IMR-90 (cell line): ENCODE measurements at regions not wholly inside any gene's neighbourhood (a gene's known extent, or its start where the extent isn't known, plus 50 kb on each side); places are given as distances from the start of the nearest gene placed in this dataset.

Experiments
- ATAC-seq: fragments of 200-7000 bp; cut with Tn5 transposase; 2 replicates; pipeline ENCODE4 v1.9.1; 2020; ENCODE audit warnings: low read depth, mild to moderate bottlenecking, moderate library complexity
- BruUV-seq: library from RNA; stranded (reverse); fragments of 400-500 nt; replicated peaks from 2 replicates; lab custom pipeline; 2021; lab: Mats Ljungman, UMichigan
- CTCF ChIA-PET: fragments of 300-600 bp; formaldehyde crosslinking; extraction: SDS; loops from one replicate; lab custom pipeline; 2021; ENCODE audit warnings: antibody characterized with exemption; lab: Yijun Ruan, JAX
- POLR2A ChIA-PET: fragments of 300-600 bp; sonication (Branson Sonifier 250); formaldehyde crosslinking; loops from one replicate; lab custom pipeline; 2022; ENCODE audit warnings: antibody characterized with exemption; ENCODE audit not compliant: unreplicated experiment; lab: Charles Lee
- DNase-seq: peaks from one replicate; pipeline ENCODE4 v3.0.0; 2013
- H2AFZ ChIP-seq: replicated peaks from 2 replicates; pipeline ENCODE3; 2013; ENCODE audit warnings: low read length, mild to moderate bottlenecking; ENCODE audit not compliant: poor library complexity
- H2AK5ac ChIP-seq: 2 replicates; pipeline ENCODE4 v1.6.1; 2013; ENCODE audit warnings: low read depth, low read length, inconsistent platforms
- H2AK9ac ChIP-seq: replicated peaks from 2 replicates; pipeline ENCODE3; 2013; ENCODE audit warnings: mild to moderate bottlenecking, low read depth, low read length, moderate library complexity; ENCODE audit not compliant: poor library complexity
- H2BK120ac ChIP-seq: 2 replicates; pipeline ENCODE4 v1.6.1; 2013; ENCODE audit warnings: low read depth, low read length, inconsistent platforms
- H2BK15ac ChIP-seq: 3 replicates; pipeline ENCODE4 v1.6.1; 2013; ENCODE audit warnings: low read depth, low read length, inconsistent platforms
- H2BK20ac ChIP-seq: 2 replicates; pipeline ENCODE4 v1.6.1; 2013; ENCODE audit warnings: low read depth, mild to moderate bottlenecking, inconsistent platforms, low read length, moderate library complexity
- H2BK5ac ChIP-seq: 2 replicates; pipeline ENCODE4 v1.6.1; 2013; ENCODE audit warnings: mild to moderate bottlenecking, low read depth, low read length, inconsistent platforms; ENCODE audit not compliant: poor library complexity, severe bottlenecking
- H3K14ac ChIP-seq: replicated peaks from 2 replicates; pipeline ENCODE4 v1.6.1; 2013; ENCODE audit warnings: low read depth, low read length, inconsistent platforms
- H3K18ac ChIP-seq: 2 replicates; pipeline ENCODE4 v1.6.1; 2013; ENCODE audit warnings: low read depth, low read length, control low read depth
- H3K23ac ChIP-seq: 2 replicates; pipeline ENCODE4 v1.6.1; 2013; ENCODE audit warnings: low read depth, low read length, inconsistent platforms
- H3K27ac ChIP-seq: 2 replicates; pipeline ENCODE4 v1.5.1; 2013; ENCODE audit warnings: mild to moderate bottlenecking, control low read depth, low read length; ENCODE audit not compliant: insufficient read depth
- H3K27me3 ChIP-seq: 2 replicates; pipeline ENCODE4 v1.6.1; 2013; ENCODE audit warnings: low read length; ENCODE audit not compliant: control insufficient read depth, insufficient read depth
- H3K36me3 ChIP-seq: 2 replicates; pipeline ENCODE4 v1.6.1; 2013; ENCODE audit warnings: low read length, mixed read lengths; ENCODE audit not compliant: control insufficient read depth, insufficient read depth
- H3K4ac ChIP-seq: 2 replicates; pipeline ENCODE4 v1.6.1; 2013; ENCODE audit warnings: low read depth, low read length, inconsistent platforms
- H3K4me1 ChIP-seq: 2 replicates; pipeline ENCODE4 v1.6.1; 2013; ENCODE audit warnings: low read length, mixed read lengths; ENCODE audit not compliant: control insufficient read depth, insufficient read depth
- H3K4me2 ChIP-seq: 2 replicates; pipeline ENCODE4 v1.6.1; 2013; ENCODE audit warnings: low read depth, mild to moderate bottlenecking, control low read depth, low read length, moderate library complexity
- H3K4me3 ChIP-seq: 2 replicates; pipeline ENCODE4 v1.5.1; 2013; ENCODE audit warnings: low read depth, mild to moderate bottlenecking, control low read depth, low read length, moderate library complexity; ENCODE audit not compliant: insufficient read depth
- H3K56ac ChIP-seq: 2 replicates; pipeline ENCODE4 v1.6.1; 2013; ENCODE audit warnings: low read length, inconsistent platforms; ENCODE audit not compliant: insufficient read depth; ENCODE audit errors: extremely low read depth
- H3K79me1 ChIP-seq, 2 experiments: 2 replicates each; pipeline ENCODE4 v1.6.1; 2013; ENCODE audit warnings: low read length in 2 of 2, inconsistent platforms in 1 of 2, low read depth in 1 of 2
- H3K9ac ChIP-seq: 2 replicates; pipeline ENCODE4 v1.6.1; 2013; ENCODE audit warnings: low read depth, low read length, control low read depth
- H3K9me1 ChIP-seq: 2 replicates; pipeline ENCODE4 v1.6.1; 2013; ENCODE audit warnings: low read length, inconsistent platforms; ENCODE audit not compliant: insufficient read depth
- H3K9me3 ChIP-seq: 2 replicates; pipeline ENCODE4 v1.6.1; 2013; ENCODE audit warnings: low read length; ENCODE audit not compliant: control insufficient read depth, insufficient read depth
- H4K20me1 ChIP-seq: 2 replicates; pipeline ENCODE4 v1.6.1; 2013; ENCODE audit warnings: low read length, inconsistent platforms; ENCODE audit not compliant: insufficient read depth
- H4K5ac ChIP-seq: 2 replicates; pipeline ENCODE4 v1.6.1; 2013; ENCODE audit warnings: mild to moderate bottlenecking, low read depth, low read length, control low read depth
- H4K8ac ChIP-seq, 2 experiments: 2 replicates each; pipeline ENCODE4 v1.6.1; 2013; ENCODE audit warnings: low read depth in 2 of 2, low read length in 2 of 2, control low read depth in 1 of 2, inconsistent platforms in 1 of 2
- H4K91ac ChIP-seq: 2 replicates; pipeline ENCODE4 v1.6.1; 2013; ENCODE audit warnings: low read depth, low read length, inconsistent platforms; ENCODE audit not compliant: insufficient read depth
- BHLHE40 ChIP-seq: fragments of 150-350 bp; IDR thresholded peaks from 2 replicates; pipeline ENCODE4 v1.6.1; 2016; ENCODE audit warnings: mild to moderate bottlenecking, low read depth, low read length
- CEBPB ChIP-seq: IDR thresholded peaks from 2 replicates; pipeline ENCODE4 v1.6.1; 2012; ENCODE audit warnings: low read depth, low read length, improper control_type of control experiment
- CHD1 ChIP-seq: IDR thresholded peaks from 2 replicates; pipeline ENCODE4 v1.6.1; 2012; ENCODE audit warnings: low read depth, low read length, improper control_type of control experiment
- FOS ChIP-seq: fragments of 150-350 bp; IDR thresholded peaks from 2 replicates; pipeline ENCODE4 v1.6.1; 2016; ENCODE audit warnings: low read depth, low read length
- MAFK ChIP-seq: IDR thresholded peaks from 2 replicates; pipeline ENCODE4 v1.6.1; 2012; ENCODE audit warnings: low read depth, low read length, improper control_type of control experiment
- MAZ ChIP-seq: IDR thresholded peaks from 2 replicates; pipeline ENCODE4 v1.6.1; 2012; ENCODE audit warnings: low read depth, mild to moderate bottlenecking, low read length, improper control_type of control experiment, moderate library complexity, borderline replicate concordance
- MXI1 ChIP-seq: IDR thresholded peaks from 2 replicates; pipeline ENCODE4 v1.6.1; 2012; ENCODE audit warnings: low read depth, mild to moderate bottlenecking, low read length, moderate library complexity, borderline replicate concordance
- POLR2A ChIP-seq: IDR thresholded peaks from 2 replicates; pipeline ENCODE4 v1.6.1; 2012; ENCODE audit warnings: mild to moderate bottlenecking, low read depth, low read length
- RAD21 ChIP-seq: IDR thresholded peaks from 2 replicates; pipeline ENCODE4 v1.6.1; 2012; ENCODE audit warnings: low read length, improper control_type of control experiment
- RCOR1 ChIP-seq: IDR thresholded peaks from 2 replicates; pipeline ENCODE4 v1.6.1; 2012; ENCODE audit warnings: mild to moderate bottlenecking, low read length, improper control_type of control experiment; ENCODE audit not compliant: insufficient replicate concordance
- RFX5 ChIP-seq: IDR thresholded peaks from 2 replicates; pipeline ENCODE4 v1.8.0; 2012; ENCODE audit warnings: low read depth, mild to moderate bottlenecking, low read length, moderate library complexity
- SMC3 ChIP-seq: fragments of 150-350 bp; IDR thresholded peaks from 2 replicates; pipeline ENCODE4 v1.6.1; 2016; ENCODE audit warnings: low read depth, mild to moderate bottlenecking, antibody characterized with exemption, low read length, moderate library complexity
- WGBS, 2 experiments: methylation state at CpG; one replicate each; pipeline versions ENCODE4 v1.1.5 to v1.1.7; 2013; ENCODE audit warnings: missing lambda C conversion rate in 2 of 2; ENCODE audit not compliant: insufficient read length in 1 of 2; ENCODE audit errors: extremely low coverage in 2 of 2; 5-methylcytosine and 5-hydroxymethylcytosine counted together
- dilution Hi-C: fragments of 300-500 bp; cut with HindIII; formaldehyde crosslinking; loops from one replicate; pipeline ENCODE4 v1.14.3; 2018; ENCODE audit warnings: low sequenced_read_pairs; ENCODE audit not compliant: unreplicated experiment
- in situ Hi-C: fragments of 300-500 bp; cut with MboI; formaldehyde crosslinking; loops from 3 replicates; pipeline ENCODE4 v1.14.3; 2019; ENCODE audit warnings: low sequenced_read_pairs, inconsistent platforms, mixed read lengths
- intact Hi-C: fragments of 100-400 bp; cut with micrococcal nuclease; formaldehyde crosslinking; loops from 2 replicates; pipeline ENCODE4 v1.10.0; 2022
- TF ChIP-seq, protein P1 (sequence below): fragments of 150-350 bp; IDR thresholded peaks from 2 replicates; pipeline ENCODE4 v1.6.1; 2016; ENCODE audit warnings: low read depth, mild to moderate bottlenecking, low read length, moderate library complexity, borderline replicate concordance
- TF ChIP-seq, protein P2 (sequence below): conservative IDR thresholded peaks from 2 replicates; pipeline ENCODE4 v1.5.1; 2012; ENCODE audit warnings: mild to moderate bottlenecking, low read depth, low read length, improper control_type of control experiment

- H3K14ac ChIP-seq = no peak overlapping the region
- H4K20me1 ChIP-seq = no peaks in the 10 kb centered on the region
- no TSS peak for BruUV-seq
- ATAC-seq (no peak), DNase-seq (no peak)
- H3K27ac ChIP-seq = no peak overlapping the region
- no peaks in the 10 kb centered on the region for H3K79me1 ChIP-seq
- H3K56ac ChIP-seq = no peak overlapping the region
- POLR2A ChIA-PET = no interaction called here
- H3K27me3 ChIP-seq = no peaks in the 10 kb centered on the region
- CTCF ChIA-PET = no interaction called here
- H2AK5ac ChIP-seq = no peak overlapping the region
- no peak overlapping the region for H2BK5ac ChIP-seq
- H2BK20ac ChIP-seq = no peak overlapping the region
- H2BK120ac ChIP-seq = no peak overlapping the region
- H2BK15ac ChIP-seq = no peak overlapping the region
- no peaks in the 10 kb centered on the region for H3K36me3 ChIP-seq
- H4K91ac ChIP-seq = no peak overlapping the region
- no peak overlapping the region for H4K8ac ChIP-seq
- no peaks in the 10 kb centered on the region for H3K4me1 ChIP-seq
- H3K9me1 ChIP-seq = no peaks in the 10 kb centered on the region
- in situ Hi-C loops (no loop called here), intact Hi-C loops (no loop called here), dilution Hi-C loops (no loop called here)
- H3K4me2 ChIP-seq = no peak overlapping the region
- no peak overlapping the region for H2AFZ ChIP-seq
- peaks cover 23% of the 10 kb centered on the region for H3K9me3 ChIP-seq
- H3K4ac ChIP-seq = no peak overlapping the region
- WGBS, 2 experiments = no CpG with 5 or more reads among the region's 1 CpG
- H2AK9ac ChIP-seq = no peak overlapping the region
- no peak overlapping the region for H3K4me3 ChIP-seq
- TF ChIP-seq BHLHE40 (no peak), SMC3 (no peak), MXI1 (no peak), POLR2A (no peak), FOS (no peak), CHD1 (no peak), MAFK (no peak), RAD21 (no peak), CEBPB (no peak), RFX5 (no peak), RCOR1 (no peak), MAZ (no peak)
- TF ChIP-seq, protein P1, sequence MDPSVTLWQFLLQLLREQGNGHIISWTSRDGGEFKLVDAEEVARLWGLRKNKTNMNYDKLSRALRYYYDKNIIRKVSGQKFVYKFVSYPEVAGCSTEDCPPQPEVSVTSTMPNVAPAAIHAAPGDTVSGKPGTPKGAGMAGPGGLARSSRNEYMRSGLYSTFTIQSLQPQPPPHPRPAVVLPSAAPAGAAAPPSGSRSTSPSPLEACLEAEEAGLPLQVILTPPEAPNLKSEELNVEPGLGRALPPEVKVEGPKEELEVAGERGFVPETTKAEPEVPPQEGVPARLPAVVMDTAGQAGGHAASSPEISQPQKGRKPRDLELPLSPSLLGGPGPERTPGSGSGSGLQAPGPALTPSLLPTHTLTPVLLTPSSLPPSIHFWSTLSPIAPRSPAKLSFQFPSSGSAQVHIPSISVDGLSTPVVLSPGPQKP = no peak
- TF ChIP-seq, protein P2, sequence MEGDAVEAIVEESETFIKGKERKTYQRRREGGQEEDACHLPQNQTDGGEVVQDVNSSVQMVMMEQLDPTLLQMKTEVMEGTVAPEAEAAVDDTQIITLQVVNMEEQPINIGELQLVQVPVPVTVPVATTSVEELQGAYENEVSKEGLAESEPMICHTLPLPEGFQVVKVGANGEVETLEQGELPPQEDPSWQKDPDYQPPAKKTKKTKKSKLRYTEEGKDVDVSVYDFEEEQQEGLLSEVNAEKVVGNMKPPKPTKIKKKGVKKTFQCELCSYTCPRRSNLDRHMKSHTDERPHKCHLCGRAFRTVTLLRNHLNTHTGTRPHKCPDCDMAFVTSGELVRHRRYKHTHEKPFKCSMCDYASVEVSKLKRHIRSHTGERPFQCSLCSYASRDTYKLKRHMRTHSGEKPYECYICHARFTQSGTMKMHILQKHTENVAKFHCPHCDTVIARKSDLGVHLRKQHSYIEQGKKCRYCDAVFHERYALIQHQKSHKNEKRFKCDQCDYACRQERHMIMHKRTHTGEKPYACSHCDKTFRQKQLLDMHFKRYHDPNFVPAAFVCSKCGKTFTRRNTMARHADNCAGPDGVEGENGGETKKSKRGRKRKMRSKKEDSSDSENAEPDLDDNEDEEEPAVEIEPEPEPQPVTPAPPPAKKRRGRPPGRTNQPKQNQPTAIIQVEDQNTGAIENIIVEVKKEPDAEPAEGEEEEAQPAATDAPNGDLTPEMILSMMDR = no peak
- H3K23ac ChIP-seq = no peak overlapping the region
- no peak overlapping the region for H3K9ac ChIP-seq
- H4K5ac ChIP-seq = no peak overlapping the region
- H3K18ac ChIP-seq = no peak overlapping the region
Observed at GRCh38 chr12:126093908-126094307, 1028.7 kb downstream of the AACS start.
